Activated gamma-delta T cell treated with anti-CD3 and anti-CD28 coated beads, Interleukin-2, amount 50 U/mL, for 16 hours (primary cell): ENCODE measurements at regions not wholly inside any gene's neighbourhood (a gene's known extent, or its start where the extent isn't known, plus 50 kb on each side); places are given as distances from the start of the nearest gene placed in this dataset.

Experiments
- DNase-seq: peaks from one replicate; pipeline ENCODE4 v3.0.0-alpha.2; 2020; ENCODE audit warnings: low read depth

DNA sequence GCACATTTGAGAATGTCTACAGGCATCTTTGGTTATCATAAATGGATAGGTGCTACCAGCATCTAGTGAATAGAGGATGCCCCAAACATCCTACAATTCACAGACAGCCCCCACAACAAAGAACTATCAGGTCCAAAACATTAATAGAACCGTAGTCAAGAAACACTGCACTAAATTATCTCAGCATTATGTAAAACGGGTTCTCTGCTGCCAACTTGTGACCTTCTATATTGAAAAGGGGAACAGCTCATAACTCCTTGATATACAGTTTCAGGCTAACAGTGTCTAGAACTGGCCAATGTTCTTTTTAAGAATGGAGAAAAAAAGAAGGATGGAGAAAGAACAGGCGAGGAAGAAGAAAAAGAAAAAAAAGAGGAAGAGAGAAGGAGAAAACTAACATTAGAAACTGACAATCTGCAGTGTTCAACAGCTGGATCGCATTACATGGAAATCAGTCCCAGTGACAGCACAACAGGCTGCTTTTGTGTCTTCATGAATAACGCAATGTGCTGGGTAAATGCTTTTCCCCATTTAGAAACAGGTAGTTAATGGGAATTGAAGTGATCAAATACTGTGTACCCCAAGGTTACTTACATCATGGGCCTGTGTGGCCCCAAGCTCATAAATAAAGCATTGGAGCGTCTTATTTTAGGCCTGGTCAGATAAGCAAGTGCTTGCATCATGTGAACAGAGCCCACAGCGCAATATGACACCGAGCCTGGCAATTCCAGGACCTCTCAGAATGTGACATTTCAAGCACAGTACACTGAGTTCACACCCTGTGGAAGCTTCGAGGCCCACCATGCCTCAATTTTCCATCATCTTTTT is 339.5 kb downstream of the DHX15 start:
- DNase-seq: no peak

DNA sequence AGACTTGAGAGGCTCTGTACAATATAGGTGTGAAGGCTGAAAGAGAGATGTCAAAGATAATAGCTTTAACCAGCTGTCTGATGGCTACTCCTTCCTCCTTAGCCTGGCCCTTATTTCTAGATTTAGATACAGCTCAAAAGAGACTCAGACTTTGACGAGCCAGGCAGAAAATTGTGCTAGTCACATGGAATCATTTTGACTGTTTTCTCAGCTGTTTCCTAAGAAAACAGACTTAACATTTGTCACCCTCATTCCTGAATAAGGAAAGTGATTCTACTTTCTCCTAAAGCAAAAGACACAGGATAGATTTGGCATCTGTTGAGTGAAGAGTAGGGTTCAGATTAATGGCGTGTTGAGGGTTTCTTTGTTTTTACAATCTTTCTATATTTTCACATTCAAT is 340.7 kb downstream of the DHX15 start:
- DNase-seq: no peak

DNA sequence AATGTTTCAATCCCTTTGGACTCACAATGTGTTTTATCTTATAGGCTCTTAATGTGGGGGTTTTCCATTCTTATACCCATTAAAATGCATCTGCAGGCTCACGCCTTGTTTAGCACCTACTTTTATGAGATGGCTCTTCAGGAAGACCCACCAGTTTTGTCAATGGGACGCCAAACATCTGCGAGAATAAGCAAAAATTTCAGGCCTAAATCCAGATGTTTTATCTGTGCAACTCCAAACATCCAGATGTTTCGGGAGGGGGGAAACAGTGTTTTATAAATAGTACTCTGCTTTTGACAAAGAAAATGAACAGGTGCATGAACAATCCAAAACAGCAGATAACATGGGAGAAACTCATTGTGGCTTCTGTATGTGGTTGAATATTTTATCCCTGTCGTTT is 342.8 kb downstream of the DHX15 start:
- DNase-seq: no peak

DNA sequence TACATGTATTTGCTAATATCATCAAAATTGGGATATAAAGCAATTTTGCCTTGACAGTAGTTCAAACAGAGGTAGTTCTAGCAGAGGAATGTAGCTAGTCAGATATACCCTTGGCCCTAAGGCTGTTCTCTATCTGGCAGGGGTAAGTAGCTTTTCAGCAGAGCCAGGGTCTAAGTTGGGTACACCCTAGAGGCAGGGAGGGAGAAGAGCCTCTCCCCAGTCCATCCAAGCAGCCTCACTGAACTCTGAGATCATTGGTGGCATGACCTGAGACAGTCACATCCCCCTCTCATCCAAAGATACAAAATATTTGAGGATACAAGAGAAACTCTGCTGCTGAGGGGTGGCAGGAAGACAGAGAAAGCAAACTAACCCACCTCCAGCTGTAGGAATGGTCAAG is 343.7 kb downstream of the DHX15 start:
- DNase-seq: no peak

- DNase-seq: no peak
These were observed 346.6 kb downstream of the DHX15 start for GRCh38 chr4:24237709-24238108.

GRCh38 chr4:24236532-24236931 is 346.7 kb upstream of the PPARGC1A start:
- no peak for DNase-seq

- DNase-seq: no peak
These were observed 346.3 kb upstream of the PPARGC1A start for GRCh38 chr4:24236120-24236519.

DNA sequence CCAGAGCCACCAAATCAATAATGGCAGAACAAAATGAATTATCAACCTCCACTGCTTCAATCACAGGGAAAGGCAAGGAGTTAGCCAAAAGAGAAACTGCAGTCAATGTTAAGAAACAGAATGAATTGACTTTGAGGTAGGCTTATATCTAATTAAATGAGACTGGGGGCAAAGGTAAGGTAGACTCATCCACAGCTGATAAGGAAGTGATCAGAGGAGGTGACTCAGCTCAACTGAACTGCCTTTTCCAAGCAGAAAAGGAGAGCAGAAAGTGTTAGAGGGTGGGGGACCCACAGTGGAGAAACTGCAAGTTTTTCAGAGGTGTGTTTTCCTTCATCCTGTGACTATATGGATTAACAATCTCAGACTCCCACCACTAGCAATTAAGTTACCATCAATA is 345.8 kb upstream of the PPARGC1A start:
- DNase-seq: no peak

- no peak for DNase-seq
These were observed 344.5 kb upstream of the PPARGC1A start for GRCh38 chr4:24234288-24234848.

DNA sequence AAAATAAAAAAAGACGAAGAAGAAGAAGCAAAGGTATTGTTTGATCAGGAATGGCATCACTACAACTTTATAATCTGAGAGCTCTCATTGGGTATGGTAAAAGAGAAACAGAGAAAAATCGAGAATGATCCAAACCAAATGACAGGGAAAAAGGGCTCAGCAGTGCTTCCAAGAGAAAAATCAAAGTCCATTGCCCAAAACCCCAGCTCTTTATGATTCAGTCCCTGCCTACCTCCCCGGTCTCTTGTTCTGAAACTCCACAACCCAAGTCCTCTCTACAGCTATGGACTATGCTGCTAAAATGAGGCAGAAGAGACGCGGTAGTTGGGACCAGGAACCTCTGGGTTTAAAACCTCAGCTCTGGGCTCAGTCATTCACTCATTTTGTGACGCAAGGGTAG is 341.1 kb upstream of the PPARGC1A start:
- DNase-seq: no peak

DNA sequence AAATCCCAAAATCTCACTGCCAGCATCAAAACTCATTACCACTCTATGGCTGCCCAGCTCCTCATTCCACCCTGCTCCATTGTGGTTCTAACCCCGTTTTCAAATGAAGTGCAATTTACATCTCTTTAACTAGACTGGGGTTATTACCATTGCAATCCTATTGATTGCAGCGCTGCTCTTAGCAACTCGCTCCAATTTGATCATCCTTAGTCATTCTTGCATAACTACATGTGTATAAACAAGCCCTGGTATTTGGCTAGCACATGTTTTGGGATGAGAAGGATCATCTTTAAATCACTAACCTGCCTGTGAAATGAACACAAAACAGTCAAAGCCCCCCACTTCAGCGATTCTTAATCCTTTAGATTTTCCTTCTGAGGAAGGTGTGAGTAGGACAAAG is 340.1 kb upstream of the PPARGC1A start:
- DNase-seq: no peak

GRCh38 chr4:24228692-24229091 is 338.8 kb upstream of the PPARGC1A start:
- DNase-seq: no peak

GRCh38 chr4:24226667-24227066 is 336.8 kb upstream of the PPARGC1A start:
- DNase-seq: no peak

GRCh38 chr4:24226023-24226422 is 336.2 kb upstream of the PPARGC1A start:
- no peak for DNase-seq

- no peak for DNase-seq
These were observed 334.6 kb upstream of the PPARGC1A start for GRCh38 chr4:24224446-24224845.

GRCh38 chr4:24219209-24219608 is 329.4 kb upstream of the PPARGC1A start:
- DNase-seq: no peak

- DNase-seq: no peak
These were observed 328.7 kb upstream of the PPARGC1A start for GRCh38 chr4:24218566-24218965.

DNA sequence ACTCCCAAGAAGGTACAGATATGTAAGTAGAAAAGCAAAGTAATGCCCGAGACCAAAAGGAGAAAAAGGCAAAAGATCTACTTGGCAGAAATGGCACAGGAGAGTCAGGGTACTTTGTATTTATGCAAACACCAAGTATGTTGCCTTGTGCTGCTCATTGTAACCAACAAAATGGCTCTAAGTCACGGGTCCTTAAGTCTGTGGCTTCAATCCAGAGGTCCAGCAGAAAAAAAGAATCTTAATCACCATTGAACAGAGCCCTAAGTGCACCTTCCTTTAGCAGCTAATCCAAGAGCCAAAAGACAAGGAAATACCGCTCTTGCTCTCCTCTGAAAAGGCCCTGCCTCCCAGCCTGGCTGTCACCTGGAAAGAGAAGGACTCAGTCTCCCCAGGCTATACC is 324.9 kb upstream of the PPARGC1A start:
- DNase-seq: no peak

GRCh38 chr4:24213961-24214360 is 324.1 kb upstream of the PPARGC1A start:
- DNase-seq: no peak

DNA sequence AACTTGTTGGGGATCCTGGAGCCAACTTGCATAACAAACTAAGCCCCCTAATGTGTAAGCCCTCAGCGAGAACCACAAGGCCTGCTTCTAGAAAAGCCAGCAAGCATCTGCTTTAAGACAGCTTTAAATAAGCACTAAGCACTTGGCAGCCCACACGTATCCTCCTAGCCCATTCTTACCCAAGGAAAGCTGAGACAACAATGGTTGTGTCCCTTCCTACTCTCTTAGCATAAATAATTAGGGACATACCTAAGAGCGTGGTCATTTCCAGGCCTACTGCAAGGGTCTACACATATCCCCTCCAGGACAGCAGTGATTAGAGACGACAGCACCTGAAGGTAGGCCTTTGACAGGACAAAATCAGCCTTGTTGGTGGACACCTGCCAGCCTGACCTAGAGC is 322.8 kb upstream of the PPARGC1A start:
- DNase-seq: no peak

DNA sequence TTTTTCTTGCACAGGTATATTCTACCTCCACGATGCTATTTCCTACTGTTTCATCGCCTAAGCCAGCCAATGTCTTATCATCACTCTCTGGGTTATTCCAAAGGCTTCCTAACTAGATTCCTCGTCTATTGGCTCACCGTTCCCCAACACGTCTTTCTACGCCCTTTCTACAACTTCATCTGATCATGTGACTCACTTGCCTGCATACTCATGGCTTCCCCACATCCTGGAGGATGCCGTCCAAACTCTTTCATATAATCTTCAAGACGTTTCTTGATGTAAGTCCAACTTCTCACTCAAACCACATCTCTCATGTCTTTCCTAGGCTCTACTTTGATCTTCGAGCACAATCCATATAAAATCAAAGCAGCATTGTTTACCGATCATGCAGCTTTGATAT is 322.0 kb upstream of the PPARGC1A start:
- no peak for DNase-seq

GRCh38 chr4:24210332-24210902 is 320.6 kb upstream of the PPARGC1A start:
- no peak for DNase-seq

GRCh38 chr4:24209906-24210305 is 320.1 kb upstream of the PPARGC1A start:
- DNase-seq: no peak

GRCh38 chr4:24209131-24209530 is 319.3 kb upstream of the PPARGC1A start:
- DNase-seq: no peak
